Activated CD4-positive, alpha-beta T cell treated with anti-CD3 and anti-CD28 coated beads for 36 hours (primary cell): ENCODE measurements at regions not wholly inside any gene's neighbourhood (a gene's known extent, or its start where the extent isn't known, plus 50 kb on each side); places are given as distances from the start of the nearest gene placed in this dataset.
"Not testable (repeated sequence)": the region's sequence is repeated elsewhere in the genome, so short reads cannot be mapped to it uniquely, and the experiment has no call there.

Experiments used
- ATAC-seq: fragments of 200-7000 bp; cut with Tn5 transposase; one replicate; pipeline ENCODE4 v1.10.0; 2021; ENCODE audit warnings: mild to moderate bottlenecking, moderate library complexity
- CTCF ChIA-PET: fragments of 350-600 bp; sonication (Branson Sonifier 250); formaldehyde crosslinking; loops from one replicate; lab custom pipeline; 2021; ENCODE audit warnings: antibody characterized with exemption; lab: Charles Lee
- POLR2A ChIA-PET: fragments of 350-600 bp; sonication (Branson Sonifier 250); formaldehyde crosslinking; loops from one replicate; lab custom pipeline; 2021; ENCODE audit warnings: antibody characterized with exemption, inconsistent platforms; lab: Charles Lee
- DNase-seq: peaks from one replicate; pipeline ENCODE4 v3.0.0-alpha.2; 2020
- H3K27ac Mint-ChIP-seq: one replicate; pipeline ENCODE4 v1.8.0; 2021; ENCODE audit warnings: mixed read lengths
- H3K27me3 Mint-ChIP-seq: one replicate; pipeline ENCODE4 v1.8.0; 2021; ENCODE audit warnings: mixed read lengths
- H3K36me3 Mint-ChIP-seq: one replicate; pipeline ENCODE4 v1.8.0; 2021; ENCODE audit warnings: low read depth, mixed read lengths
- H3K4me1 Mint-ChIP-seq: one replicate; pipeline ENCODE4 v1.8.0; 2021; ENCODE audit warnings: mixed read lengths
- H3K4me3 Mint-ChIP-seq: one replicate; pipeline ENCODE4 v1.8.0; 2021; ENCODE audit warnings: mild to moderate bottlenecking, moderate library complexity, mixed read lengths
- H3K9me3 Mint-ChIP-seq: one replicate; pipeline ENCODE4 v1.8.0; 2021; ENCODE audit warnings: low read depth, mixed read lengths
- intact Hi-C, 2 experiments: fragments of 100-400 bp; cut with DNase I in 1 of 2; cut with micrococcal nuclease in 1 of 2; formaldehyde crosslinking; loops; one replicate each; pipeline versions ENCODE4 v1.14.2 to v1.15.1; 2022 to 2024; cut with DNase I, micrococcal nuclease

GRCh38 chrX:138962419-138962818, 250.9 kb upstream of the FGF13 start:
- POLR2A ChIA-PET, intact Hi-C loops, H3K4me1 Mint-ChIP-seq, H3K4me3 Mint-ChIP-seq, CTCF ChIA-PET, H3K9me3 Mint-ChIP-seq, H3K27ac Mint-ChIP-seq, ATAC-seq, H3K36me3 Mint-ChIP-seq, H3K27me3 Mint-ChIP-seq, DNase-seq: not testable (repeated sequence)

- Mint-ChIP-seq H3K36me3 (no peaks in the 10 kb centered on the region), H3K27me3 (no peaks in the 10 kb centered on the region), H3K27ac (no peak overlapping the region)
Measured at GRCh38 chrX:138954976-138955375, 243.5 kb upstream of the FGF13 start.

GRCh38 chrX:138946926-138947325, 235.4 kb upstream of the FGF13 start:
- Mint-ChIP-seq H3K4me3 (no peak overlapping the region), H3K27ac (no peak overlapping the region), H3K9me3 (no peaks in the 10 kb centered on the region), H3K4me1 (no peaks in the 10 kb centered on the region), H3K36me3 (no peaks in the 10 kb centered on the region), H3K27me3 (no peaks in the 10 kb centered on the region)
- ChIA-PET POLR2A (no interaction called here), CTCF (no interaction called here)
- intact Hi-C loops, result no loop called here
- ATAC-seq, result no peak
- DNase-seq, result no peak

More at GRCh38 chrX:138954976-138955375, 243.5 kb upstream of the FGF13 start:
- POLR2A ChIA-PET, result no interaction called here
- no peak for DNase-seq
- Mint-ChIP-seq H3K9me3 (no peaks in the 10 kb centered on the region), H3K4me3 (no peak overlapping the region), H3K4me1 (no peaks in the 10 kb centered on the region)
- CTCF ChIA-PET, result no interaction called here
- ATAC-seq, result no peak
- intact Hi-C loops, result no loop called here

DNA sequence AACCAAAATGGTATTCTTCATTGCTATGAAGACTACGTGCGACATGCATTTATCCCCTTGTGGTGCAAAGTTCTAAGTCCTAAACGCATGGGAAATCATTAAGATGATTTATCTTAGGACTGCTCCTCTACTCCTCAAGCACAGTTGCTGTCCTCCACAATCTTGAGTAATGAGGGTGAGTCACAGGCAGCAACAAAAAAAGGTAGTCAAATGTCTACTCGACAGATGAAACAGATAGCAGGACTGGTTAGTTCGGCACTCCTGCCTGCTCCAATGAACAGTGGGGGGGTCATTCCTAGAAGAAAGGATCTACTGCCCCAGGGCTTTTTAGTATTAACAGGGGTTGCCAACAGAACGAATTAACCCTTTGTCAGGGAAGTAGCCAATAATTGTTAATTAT, 233.7 kb upstream of the FGF13 start:
- CTCF ChIA-PET, result no interaction called here
- H3K27me3 Mint-ChIP-seq, result no peaks in the 10 kb centered on the region
- POLR2A ChIA-PET, result no interaction called here
- H3K9me3 Mint-ChIP-seq, result no peaks in the 10 kb centered on the region
- H3K36me3 Mint-ChIP-seq, result no peaks in the 10 kb centered on the region
- no peak overlapping the region for H3K4me3 Mint-ChIP-seq
- ATAC-seq (no peak), DNase-seq (no peak)
- H3K27ac Mint-ChIP-seq, result no peak overlapping the region
- no peaks in the 10 kb centered on the region for H3K4me1 Mint-ChIP-seq
- intact Hi-C loops, result no loop called here

- Mint-ChIP-seq H3K4me3 (no peak overlapping the region), H3K36me3 (no peaks in the 10 kb centered on the region), H3K27ac (no peak overlapping the region), H3K9me3 (no peaks in the 10 kb centered on the region), H3K4me1 (no peaks in the 10 kb centered on the region), H3K27me3 (no peaks in the 10 kb centered on the region)
- CTCF ChIA-PET, result no interaction called here
- intact Hi-C loops, result no loop called here
- DNase-seq (no peak), ATAC-seq (no peak)
- POLR2A ChIA-PET, result no interaction called here
Measured at GRCh38 chrX:138939038-138939437, 227.5 kb upstream of the FGF13 start.

DNA sequence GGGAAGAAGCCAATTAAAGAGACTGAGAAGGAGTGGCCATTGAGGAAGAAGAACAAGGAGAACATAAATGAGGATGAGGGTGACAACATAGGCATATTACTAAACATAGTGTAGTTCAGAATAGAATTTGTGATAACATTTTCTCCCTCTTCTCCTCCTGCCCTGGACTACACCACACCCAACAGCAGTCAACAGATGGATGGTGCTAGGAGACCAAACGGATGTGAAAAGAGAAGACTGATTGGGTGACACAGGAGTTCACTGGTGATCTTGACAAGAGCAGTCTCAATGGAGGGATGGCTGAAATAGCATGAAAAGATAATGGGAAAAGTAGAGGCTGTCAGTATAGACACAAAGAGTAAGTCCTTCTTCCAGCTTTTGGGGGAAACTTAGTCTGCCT, 226.5 kb upstream of the FGF13 start:
- no peaks in the 10 kb centered on the region for H3K4me1 Mint-ChIP-seq
- ATAC-seq (no peak), DNase-seq (no peak)
- no peak overlapping the region for H3K4me3 Mint-ChIP-seq
- no peaks in the 10 kb centered on the region for H3K36me3 Mint-ChIP-seq
- H3K9me3 Mint-ChIP-seq, result no peaks in the 10 kb centered on the region
- POLR2A ChIA-PET, result no interaction called here
- intact Hi-C loops, result no loop called here
- no peaks in the 10 kb centered on the region for H3K27me3 Mint-ChIP-seq
- no peak overlapping the region for H3K27ac Mint-ChIP-seq
- CTCF ChIA-PET, result no interaction called here

DNA sequence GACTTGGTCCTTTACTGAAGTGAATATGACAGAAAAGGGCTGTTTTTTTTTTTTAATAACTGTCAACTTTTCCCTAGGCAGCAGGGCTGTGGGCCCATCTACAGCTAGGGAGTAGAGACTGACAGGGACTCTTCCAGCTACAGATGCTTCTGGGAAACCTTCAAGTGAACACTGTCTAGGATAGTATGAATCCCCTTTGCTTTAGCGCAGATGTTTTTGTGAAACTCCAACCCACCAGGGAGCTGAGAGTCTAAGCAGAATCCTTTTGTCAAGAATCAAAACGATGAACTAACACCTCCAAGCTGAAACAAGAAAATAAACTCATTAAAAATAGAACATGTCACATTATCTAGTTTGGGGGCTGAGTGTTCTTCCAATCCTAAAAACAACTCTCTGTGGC, 219.7 kb upstream of the FGF13 start:
- DNase-seq, result no peak
- H3K4me3 Mint-ChIP-seq, result no peak overlapping the region
- no peak for ATAC-seq
- H3K36me3 Mint-ChIP-seq, result no peaks in the 10 kb centered on the region
- H3K4me1 Mint-ChIP-seq, result no peaks in the 10 kb centered on the region
- intact Hi-C loops, result no loop called here
- CTCF ChIA-PET, result no interaction called here
- H3K27me3 Mint-ChIP-seq, result no peaks in the 10 kb centered on the region
- POLR2A ChIA-PET, result no interaction called here
- H3K27ac Mint-ChIP-seq, result no peak overlapping the region
- H3K9me3 Mint-ChIP-seq, result no peaks in the 10 kb centered on the region

DNA sequence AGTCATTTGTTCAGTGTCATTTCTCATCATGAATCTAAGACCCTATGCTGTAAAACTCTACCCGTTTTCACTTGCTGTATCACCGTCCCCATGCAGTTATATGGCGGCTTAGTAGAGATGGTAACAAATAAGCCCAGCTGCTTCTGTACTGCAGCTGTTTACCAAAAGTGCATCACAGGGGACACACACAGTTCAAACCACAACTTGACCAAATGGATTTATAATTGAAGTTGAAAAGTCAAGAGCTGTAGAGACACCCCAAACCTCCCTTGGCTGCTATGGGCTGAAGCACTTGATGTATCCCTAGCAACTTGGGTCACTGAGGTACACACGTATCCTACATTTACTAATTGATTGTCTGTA, 219.0 kb upstream of the FGF13 start:
- H3K27ac Mint-ChIP-seq, result no peak overlapping the region
- ChIA-PET CTCF (no interaction called here), POLR2A (no interaction called here)
- H3K4me3 Mint-ChIP-seq, result no peak overlapping the region
- intact Hi-C loops, result no loop called here
- H3K36me3 Mint-ChIP-seq, result no peaks in the 10 kb centered on the region
- DNase-seq (no peak), ATAC-seq (no peak)
- no peaks in the 10 kb centered on the region for H3K27me3 Mint-ChIP-seq
- no peaks in the 10 kb centered on the region for H3K9me3 Mint-ChIP-seq
- no peaks in the 10 kb centered on the region for H3K4me1 Mint-ChIP-seq

DNA sequence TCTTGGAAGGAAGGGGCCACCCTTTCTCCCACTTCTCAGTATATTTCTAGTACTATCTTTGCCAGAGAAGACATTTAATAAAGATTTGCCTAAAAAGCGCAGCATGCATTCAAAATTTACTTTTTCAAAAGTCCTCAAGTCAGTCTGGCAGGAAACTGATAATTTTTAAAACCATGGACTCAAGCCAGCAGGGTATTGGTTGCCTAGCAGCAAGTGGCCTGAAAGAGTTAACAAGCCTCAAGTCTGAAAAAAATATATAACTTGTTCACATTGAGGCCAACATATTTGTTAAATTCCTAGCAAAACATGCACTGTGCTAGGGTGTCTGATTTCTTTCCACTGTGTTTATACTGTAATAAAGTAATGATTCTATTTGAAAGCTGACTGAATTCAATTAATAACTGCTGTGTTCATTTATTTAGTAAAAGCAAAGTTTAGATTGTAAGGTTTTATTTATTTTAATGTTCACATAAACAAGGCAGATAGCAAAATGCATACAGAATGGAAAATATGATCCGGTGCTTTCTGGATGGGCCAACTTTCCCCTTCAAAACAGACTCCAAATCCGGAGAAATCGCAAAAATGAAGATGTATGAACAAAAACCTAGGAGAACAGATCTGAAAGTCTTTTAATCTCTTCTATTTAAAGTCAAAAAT, 218.5 kb upstream of the FGF13 start:
- Mint-ChIP-seq H3K9me3 (no peaks in the 10 kb centered on the region), H3K27ac (no peak overlapping the region), H3K4me3 (no peak overlapping the region), H3K27me3 (no peaks in the 10 kb centered on the region), H3K4me1 (no peaks in the 10 kb centered on the region), H3K36me3 (no peaks in the 10 kb centered on the region)
- ATAC-seq, result no peak
- intact Hi-C loops, result no loop called here
- POLR2A ChIA-PET, result no interaction called here
- no peak for DNase-seq
- CTCF ChIA-PET, result no interaction called here

GRCh38 chrX:138928737-138929459, 217.4 kb upstream of the FGF13 start:
- H3K4me3 Mint-ChIP-seq, result no peak overlapping the region
- POLR2A ChIA-PET, result no interaction called here
- H3K4me1 Mint-ChIP-seq, result no peaks in the 10 kb centered on the region
- CTCF ChIA-PET, result interaction anchor here (1.0 kb wide), 1 partner anchor 20 kb away, joined by 3 read pairs; no protein-coding TSS in a partner anchor
- ATAC-seq (no peak), DNase-seq (no peak)
- H3K27me3 Mint-ChIP-seq, result no peaks in the 10 kb centered on the region
- intact Hi-C loops, result no loop called here
- H3K36me3 Mint-ChIP-seq, result no peaks in the 10 kb centered on the region
- H3K9me3 Mint-ChIP-seq, result no peaks in the 10 kb centered on the region
- H3K27ac Mint-ChIP-seq, result no peak overlapping the region

DNA sequence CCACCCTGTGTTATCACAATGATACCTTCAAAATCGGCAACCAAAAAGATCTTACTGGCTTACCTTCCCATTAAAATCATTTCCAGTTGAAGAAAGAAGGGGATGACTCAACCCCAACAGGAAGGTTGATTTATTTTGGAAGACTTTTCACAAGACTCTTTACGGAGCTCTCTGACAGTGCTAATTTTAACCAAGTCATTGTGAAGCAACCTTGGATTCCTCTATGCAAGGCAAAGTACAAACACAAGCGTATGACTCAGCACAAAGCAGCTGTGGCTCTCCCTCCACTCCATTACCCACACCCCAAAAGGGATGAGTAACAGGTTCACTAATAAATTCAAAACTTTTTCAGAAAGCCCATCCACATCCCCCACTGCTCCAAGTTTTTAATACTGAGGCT, 213.8 kb upstream of the FGF13 start:
- ChIA-PET POLR2A (no interaction called here), CTCF (no interaction called here)
- no peaks in the 10 kb centered on the region for H3K36me3 Mint-ChIP-seq
- ATAC-seq (no peak), DNase-seq (no peak)
- H3K27me3 Mint-ChIP-seq, result no peaks in the 10 kb centered on the region
- H3K9me3 Mint-ChIP-seq, result no peaks in the 10 kb centered on the region
- H3K27ac Mint-ChIP-seq, result no peak overlapping the region
- H3K4me3 Mint-ChIP-seq, result no peak overlapping the region
- H3K4me1 Mint-ChIP-seq, result no peaks in the 10 kb centered on the region
- intact Hi-C loops, result no loop called here

DNA sequence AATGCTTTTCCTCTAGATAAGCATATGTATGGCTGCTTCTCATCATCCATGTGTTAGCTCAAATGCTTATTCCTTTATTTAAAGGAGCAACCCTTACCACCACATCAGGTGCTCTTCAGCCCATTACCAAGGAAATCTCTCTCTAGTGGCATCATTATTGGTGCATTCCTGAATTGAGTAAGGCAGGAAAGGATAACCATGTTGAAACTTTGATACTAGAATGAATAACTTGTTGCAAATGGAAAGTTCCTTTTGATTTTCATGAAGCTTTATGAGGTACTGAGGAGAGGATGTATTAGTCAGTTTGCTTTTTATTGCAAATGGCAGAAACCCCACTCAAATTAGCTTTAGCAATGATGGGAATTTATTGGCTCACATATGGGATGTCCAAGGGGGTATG, 212.3 kb upstream of the FGF13 start:
- Mint-ChIP-seq H3K4me3 (no peak overlapping the region), H3K27me3 (no peaks in the 10 kb centered on the region), H3K36me3 (no peaks in the 10 kb centered on the region), H3K27ac (no peak overlapping the region), H3K4me1 (no peaks in the 10 kb centered on the region), H3K9me3 (no peaks in the 10 kb centered on the region)
- ChIA-PET CTCF (no interaction called here), POLR2A (no interaction called here)
- no peak for DNase-seq
- intact Hi-C loops, result no loop called here
- no peak for ATAC-seq
